B cell (primary cell): ENCODE measurements at regions not wholly inside any gene's neighbourhood (a gene's known extent, or its start where the extent isn't known, plus 50 kb on each side); places are given as distances from the start of the nearest gene placed in this dataset.

Experiments used
- ATAC-seq: fragments of 200-7000 bp; cut with Tn5 transposase; one replicate; pipeline ENCODE4 v1.10.0; 2021; ENCODE audit warnings: low read depth, mild to moderate bottlenecking, moderate number of reproducible peaks, moderate library complexity
- CTCF ChIA-PET: fragments of 350-600 bp; sonication (Branson Sonifier 250); formaldehyde crosslinking; loops from one replicate; lab custom pipeline; 2021; ENCODE audit warnings: antibody characterized with exemption, inconsistent platforms; lab: Charles Lee
- POLR2A ChIA-PET: fragments of 350-600 bp; sonication (Branson Sonifier 250); formaldehyde crosslinking; loops from one replicate; lab custom pipeline; 2021; ENCODE audit warnings: antibody characterized with exemption; lab: Charles Lee
- DNase-seq: peaks from one replicate; pipeline ENCODE4 v3.0.0; 2013
- H2AFZ ChIP-seq: 2 replicates; pipeline ENCODE4 v1.6.1; 2012; ENCODE audit warnings: mild to moderate bottlenecking, low read depth, low read length; ENCODE audit not compliant: insufficient read depth, poor library complexity, severe bottlenecking
- H3K27ac ChIP-seq, 2 donors: 1 replicate in 1 of 2; 2 replicates in 1 of 2; pipeline ENCODE4 v1.5.1; 2012 to 2013; ENCODE audit warnings: low read length in 2 of 2, mild to moderate bottlenecking in 2 of 2, moderate library complexity in 1 of 2
- H3K27me3 ChIP-seq, 4 experiments: fragments of 200-600 bp in 1 of 4; sonication (generic) in 1 of 4; replicated peaks in 1 of 4; 1 replicate in 2 of 4; 2 replicates in 2 of 4; pipeline versions ENCODE4 v1.6.1 to v1.7.0; 2013 to 2016; ENCODE audit warnings: low read length in 3 of 4, mild to moderate bottlenecking in 2 of 4, mixed read lengths in 1 of 4, moderate library complexity in 1 of 4; ENCODE audit not compliant: insufficient read depth in 4 of 4, control insufficient read depth in 3 of 4; ENCODE audit errors: control extremely low read depth in 1 of 4
- H3K36me3 ChIP-seq, 2 experiments: replicated peaks in 1 of 2; 1 replicate in 1 of 2; 2 replicates in 1 of 2; pipeline versions ENCODE4 v1.6.1 to v1.7.1; 2013; ENCODE audit warnings: low read length in 1 of 2; ENCODE audit not compliant: insufficient read depth in 2 of 2, control insufficient read depth in 1 of 2; ENCODE audit errors: control extremely low read depth in 1 of 2, extremely low read depth in 1 of 2
- H3K4me1 ChIP-seq, 2 donors: fragments of 200-600 bp in 1 of 2; sonication (generic) in 1 of 2; 1 replicate in 1 of 2; 2 replicates in 1 of 2; pipeline versions ENCODE4 v1.5.1 to v1.6.1; 2013 to 2017; ENCODE audit warnings: low read length in 2 of 2; ENCODE audit not compliant: control insufficient read depth in 2 of 2, insufficient read depth in 2 of 2
- H3K4me2 ChIP-seq: replicated peaks from 2 replicates; pipeline ENCODE3; 2012; ENCODE audit warnings: mild to moderate bottlenecking, low read depth, low read length; ENCODE audit not compliant: poor library complexity, severe bottlenecking
- H3K4me3 ChIP-seq, 5 experiments: fragments of 200-600 bp in 1 of 5; sonication (generic) in 1 of 5; 1 replicate in 3 of 5; 2 replicates in 2 of 5; pipeline versions ENCODE4 v1.5.1 to v1.7.0; 2011 to 2016; ENCODE audit warnings: low read length in 4 of 5, mild to moderate bottlenecking in 4 of 5, low read depth in 2 of 5, control low read depth in 1 of 5, moderate library complexity in 1 of 5; ENCODE audit not compliant: insufficient read depth in 1 of 5; ENCODE audit errors: control extremely low read depth in 1 of 5, extremely low read depth in 1 of 5
- H3K79me2 ChIP-seq: fragments of 200-600 bp; sonication (generic); one replicate; pipeline ENCODE4 v1.6.0; 2016; ENCODE audit warnings: low read length; ENCODE audit not compliant: control insufficient read depth, insufficient read depth
- H3K9ac ChIP-seq: fragments of 200-600 bp; sonication (generic); 2 replicates; pipeline ENCODE4 v1.6.1; 2017; ENCODE audit warnings: mild to moderate bottlenecking, low read length, moderate library complexity
- H3K9me3 ChIP-seq, 3 donors: one replicate each; pipeline versions ENCODE4 v1.6.1 to v1.7.1; 2013; ENCODE audit warnings: low read length in 2 of 3; ENCODE audit not compliant: control insufficient read depth in 2 of 3, insufficient read depth in 1 of 3; ENCODE audit errors: control extremely low read depth in 1 of 3
- H4K20me1 ChIP-seq: 2 replicates; pipeline ENCODE4 v1.6.0; 2012; ENCODE audit warnings: mild to moderate bottlenecking, low read length; ENCODE audit not compliant: insufficient read depth, control insufficient read depth, poor library complexity, severe bottlenecking
- H3K27ac Mint-ChIP-seq: one replicate; pipeline ENCODE4 v1.8.0; 2021; ENCODE audit warnings: mixed read lengths
- H3K27me3 Mint-ChIP-seq: one replicate; pipeline ENCODE4 v1.8.0; 2021; ENCODE audit warnings: mixed read lengths
- H3K4me1 Mint-ChIP-seq: one replicate; pipeline ENCODE4 v1.8.0; 2021; ENCODE audit warnings: mixed read lengths
- H3K4me3 Mint-ChIP-seq: one replicate; pipeline ENCODE4 v1.8.0; 2021; ENCODE audit warnings: mixed read lengths
- H3K9me3 Mint-ChIP-seq: one replicate; pipeline ENCODE4 v1.8.0; 2022; ENCODE audit warnings: mixed read lengths; ENCODE audit not compliant: insufficient read depth
- CTCF ChIP-seq: fragments of 200-600 bp; IDR thresholded peaks from one replicate; pipeline ENCODE4 v1.8.0; 2022; ENCODE audit warnings: antibody characterized with exemption, mild to moderate bottlenecking
- EZH2 ChIP-seq: IDR thresholded peaks from 2 replicates; pipeline ENCODE4 v1.6.1; 2012; ENCODE audit warnings: borderline replicate concordance, low read depth, mild to moderate bottlenecking, moderate library complexity, low read length; ENCODE audit not compliant: insufficient read depth, poor library complexity, severe bottlenecking
- WGBS: methylation state at CpG from one replicate; pipeline ENCODE4 v1.1.5; 2013; ENCODE audit warnings: missing lambda C conversion rate; ENCODE audit not compliant: insufficient coverage; 5-methylcytosine and 5-hydroxymethylcytosine counted together
- intact Hi-C: fragments of 100-400 bp; cut with micrococcal nuclease; formaldehyde crosslinking; loops from one replicate; pipeline ENCODE4 v1.10.0; 2022

GRCh38 chr3:118554148-118554838 is 480.4 kb downstream of the IGSF11 start:
- no peak overlapping the region for H3K9ac ChIP-seq
- H3K4me3 ChIP-seq = no peak overlapping the region
- H2AFZ ChIP-seq = no peak overlapping the region
- Mint-ChIP-seq H3K4me3 (no peak overlapping the region), H3K9me3 (peaks cover 4% of the 10 kb centered on the region), H3K27me3 (no peaks in the 10 kb centered on the region), H3K4me1 (no peaks in the 10 kb centered on the region), H3K27ac (no peak overlapping the region)
- no peaks in the 10 kb centered on the region for H3K4me1 ChIP-seq
- CTCF ChIA-PET = no interaction called here
- DNase-seq = no peak
- no peak overlapping the region for H3K4me2 ChIP-seq
- POLR2A ChIA-PET = no interaction called here
- no peak for ATAC-seq
- no peaks in the 10 kb centered on the region for H3K27me3 ChIP-seq
- TF ChIP-seq CTCF = no peak
- TF ChIP-seq EZH2 = no peak
- H3K27ac ChIP-seq = no peak overlapping the region
- intact Hi-C loops = no loop called here
- WGBS = 77% methylated on average over 5 of the region's 5 CpGs
- no peaks in the 10 kb centered on the region for H3K9me3 ChIP-seq
- no peaks in the 10 kb centered on the region for H4K20me1 ChIP-seq
- no peaks in the 10 kb centered on the region for H3K79me2 ChIP-seq
- H3K36me3 ChIP-seq = no peaks in the 10 kb centered on the region

- Histone ChIP-seq H3K4me1 (no peaks in the 10 kb centered on the region), H4K20me1 (no peaks in the 10 kb centered on the region), H3K79me2 (no peaks in the 10 kb centered on the region), H2AFZ (no peak overlapping the region), H3K9me3 (no peaks in the 10 kb centered on the region), H3K9ac (no peak overlapping the region), H3K27me3 (no peaks in the 10 kb centered on the region), H3K4me2 (no peak overlapping the region), H3K36me3 (no peaks in the 10 kb centered on the region), H3K27ac (no peak overlapping the region), H3K4me3 (no peak overlapping the region)
- ChIA-PET CTCF (no interaction called here), POLR2A (no interaction called here)
- ATAC-seq (no peak), DNase-seq (no peak)
- intact Hi-C loops = no loop called here
- no peaks in the 10 kb centered on the region for H3K4me1 Mint-ChIP-seq
- H3K9me3 Mint-ChIP-seq = peaks cover 4% of the 10 kb centered on the region
- H3K4me3 Mint-ChIP-seq = no peak overlapping the region
- H3K27me3 Mint-ChIP-seq = no peaks in the 10 kb centered on the region
- no peak overlapping the region for H3K27ac Mint-ChIP-seq
- TF ChIP-seq EZH2 (no peak), CTCF (no peak)
These were observed 477.7 kb downstream of the IGSF11 start for GRCh38 chr3:118556983-118557382.
